ENCODE measurements at regions not wholly inside any gene's neighbourhood (a gene's known extent, or its start where the extent isn't known, plus 50 kb on each side); places are given as distances from the start of the nearest gene placed in this dataset.

GRCh38 chr5:2181149-2181548 lies 298.4 kb upstream of the IRX4 start:
- no peak for TF ChIP-seq CTCF (IDR thresholded peaks at IDR 0.05; ENCODE audit: low read depth, low read length)
- no peak for DNase-seq (ENCODE audit: extremely low read depth, low read depth)

GRCh38 chr5:2180456-2180855 lies 297.7 kb upstream of the IRX4 start:
- TF ChIP-seq CTCF (IDR thresholded peaks at IDR 0.05; ENCODE audit: low read depth, low read length) = no peak
- DNase-seq (ENCODE audit: extremely low read depth, low read depth) = no peak

GRCh38 chr5:2179861-2180260 lies 297.1 kb upstream of the IRX4 start:
- DNase-seq (ENCODE audit: extremely low read depth, low read depth) = no peak
- TF ChIP-seq CTCF (IDR thresholded peaks at IDR 0.05; ENCODE audit: low read depth, low read length) = no peak

GRCh38 chr5:2178528-2178927 lies 295.8 kb upstream of the IRX4 start:
- no peak for TF ChIP-seq CTCF (IDR thresholded peaks at IDR 0.05; ENCODE audit: low read depth, low read length)
- no peak for DNase-seq (ENCODE audit: extremely low read depth, low read depth)

GRCh38 chr5:2178071-2178477 lies 295.3 kb upstream of the IRX4 start:
- no peak for DNase-seq (ENCODE audit: extremely low read depth, low read depth)

GRCh38 chr5:2177244-2177643 lies 294.5 kb upstream of the IRX4 start:
- DNase-seq (ENCODE audit: extremely low read depth, low read depth) = no peak
- TF ChIP-seq CTCF (IDR thresholded peaks at IDR 0.05; ENCODE audit: low read depth, low read length) = no peak

More at GRCh38 chr5:2178071-2178477, 295.3 kb upstream of the IRX4 start:
- no peak for TF ChIP-seq CTCF (IDR thresholded peaks at IDR 0.05; ENCODE audit: low read depth, low read length)

- no peak for DNase-seq (ENCODE audit: extremely low read depth, low read depth)
- TF ChIP-seq CTCF (IDR thresholded peaks at IDR 0.05; ENCODE audit: low read depth, low read length) = no peak
Observed at GRCh38 chr5:2176581-2176980, 293.9 kb upstream of the IRX4 start.

Data from AG09319 (cell line).